Breast epithelium (tissue), 3 donors: ENCODE measurements at regions not wholly inside any gene's neighbourhood (a gene's known extent, or its start where the extent isn't known, plus 50 kb on each side); places are given as distances from the start of the nearest gene placed in this dataset.

Experiments
- POLR2A ChIP-seq: fragments of 450-650 bp; IDR thresholded peaks from one replicate; pipeline ENCODE4 v1.6.1; 2016; ENCODE audit warnings: antibody characterized with exemption, mild to moderate bottlenecking, moderate library complexity
- POLR2AphosphoS5 ChIP-seq, 3 donors: sonication (generic); formaldehyde crosslinking; IDR thresholded peaks; one replicate each; pipeline ENCODE4 v1.6.1; 2017; ENCODE audit warnings: antibody characterized with exemption in 3 of 3
- TF ChIP-seq, protein P1 (sequence below), 3 donors: fragments of 450-650 bp; IDR thresholded peaks; one replicate each; pipeline ENCODE4 v1.5.1; 2016 to 2017; ENCODE audit warnings: antibody characterized with exemption in 3 of 3, mild to moderate bottlenecking in 3 of 3, moderate library complexity in 3 of 3

DNA sequence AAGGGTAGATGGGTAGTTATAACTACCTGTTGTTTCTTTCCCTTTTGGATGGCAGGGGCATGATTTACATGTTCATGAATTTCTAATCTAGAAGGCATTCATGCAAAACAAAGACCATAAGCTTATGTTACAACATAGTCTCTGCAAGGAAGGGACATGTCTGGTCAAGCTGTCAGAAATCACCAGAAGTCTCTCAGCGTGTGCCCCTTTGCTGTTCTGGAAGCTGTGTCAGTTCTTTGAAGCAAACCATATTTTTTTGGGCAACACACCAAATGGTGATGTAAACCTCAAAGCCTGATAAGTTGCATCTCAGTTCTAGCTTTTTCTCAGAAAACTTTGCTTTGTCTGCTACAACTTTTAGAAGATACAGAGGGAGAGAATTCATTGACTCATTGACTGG is 173.5 kb upstream of the CTAGE1 start:
- TF ChIP-seq, protein P1, sequence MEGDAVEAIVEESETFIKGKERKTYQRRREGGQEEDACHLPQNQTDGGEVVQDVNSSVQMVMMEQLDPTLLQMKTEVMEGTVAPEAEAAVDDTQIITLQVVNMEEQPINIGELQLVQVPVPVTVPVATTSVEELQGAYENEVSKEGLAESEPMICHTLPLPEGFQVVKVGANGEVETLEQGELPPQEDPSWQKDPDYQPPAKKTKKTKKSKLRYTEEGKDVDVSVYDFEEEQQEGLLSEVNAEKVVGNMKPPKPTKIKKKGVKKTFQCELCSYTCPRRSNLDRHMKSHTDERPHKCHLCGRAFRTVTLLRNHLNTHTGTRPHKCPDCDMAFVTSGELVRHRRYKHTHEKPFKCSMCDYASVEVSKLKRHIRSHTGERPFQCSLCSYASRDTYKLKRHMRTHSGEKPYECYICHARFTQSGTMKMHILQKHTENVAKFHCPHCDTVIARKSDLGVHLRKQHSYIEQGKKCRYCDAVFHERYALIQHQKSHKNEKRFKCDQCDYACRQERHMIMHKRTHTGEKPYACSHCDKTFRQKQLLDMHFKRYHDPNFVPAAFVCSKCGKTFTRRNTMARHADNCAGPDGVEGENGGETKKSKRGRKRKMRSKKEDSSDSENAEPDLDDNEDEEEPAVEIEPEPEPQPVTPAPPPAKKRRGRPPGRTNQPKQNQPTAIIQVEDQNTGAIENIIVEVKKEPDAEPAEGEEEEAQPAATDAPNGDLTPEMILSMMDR (IDR thresholded peaks at IDR 0.05) = no peak
- TF ChIP-seq POLR2A (no peak), POLR2AphosphoS5 (IDR thresholded peaks at IDR 0.05) (no peak)
